HG03060 (cell line): ENCODE measurements at regions not wholly inside any gene's neighbourhood (a gene's known extent, or its start where the extent isn't known, plus 50 kb on each side); places are given as distances from the start of the nearest gene placed in this dataset.
"Not testable (repeated sequence)": the region's sequence is repeated elsewhere in the genome, so short reads cannot be mapped to it uniquely, and the experiment has no call there.

Experiments used
- ATAC-seq: cut with Tn5 transposase; IDR thresholded peaks from one replicate; pipeline ENCODE4 v1.9.1; 2021; ENCODE audit warnings: low read depth, moderate number of reproducible peaks; ENCODE audit not compliant: unreplicated experiment

DNA sequence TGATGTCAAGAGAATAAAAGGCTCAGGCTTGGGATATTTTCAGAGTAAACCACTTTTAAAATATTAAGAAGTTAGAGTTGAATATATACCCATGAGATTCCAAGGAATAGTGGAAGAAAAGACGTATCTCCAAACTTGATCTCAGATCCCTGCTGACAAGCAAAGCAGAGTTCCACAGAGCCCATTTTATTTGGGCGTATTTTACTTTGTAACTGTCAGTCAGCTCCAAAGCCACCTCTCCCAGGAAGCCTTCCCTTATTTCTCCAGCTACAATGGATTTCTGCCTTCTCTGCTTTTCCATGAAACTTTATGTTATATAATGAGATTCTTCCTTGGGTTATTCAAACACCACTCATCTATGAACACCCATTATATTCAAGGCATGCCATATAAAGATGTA lies 295.7 kb downstream of the FZD1 start:
- ATAC-seq, result no peak

DNA sequence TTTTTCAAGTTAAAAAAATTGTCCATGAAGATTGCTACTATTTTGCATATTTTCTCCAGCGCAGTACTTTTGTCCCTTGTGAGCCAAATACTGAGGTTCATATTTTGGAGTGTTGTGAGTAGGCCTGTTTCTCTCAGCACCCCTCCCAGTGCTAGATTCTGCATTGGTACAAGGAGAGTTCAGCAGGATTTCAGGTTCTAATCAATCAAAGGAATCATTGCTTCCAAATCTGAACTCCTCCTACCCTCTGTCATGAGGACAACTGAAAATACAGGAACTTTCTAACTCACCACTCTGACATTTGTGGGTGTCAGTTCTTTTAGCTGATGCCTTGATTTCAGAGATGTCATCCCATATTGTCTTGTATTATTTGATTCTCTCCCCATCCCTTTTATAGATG lies 299.9 kb downstream of the FZD1 start:
- ATAC-seq, result no peak

GRCh38 chr7:91564541-91564940 lies 300.3 kb downstream of the FZD1 start:
- no peak for ATAC-seq

DNA sequence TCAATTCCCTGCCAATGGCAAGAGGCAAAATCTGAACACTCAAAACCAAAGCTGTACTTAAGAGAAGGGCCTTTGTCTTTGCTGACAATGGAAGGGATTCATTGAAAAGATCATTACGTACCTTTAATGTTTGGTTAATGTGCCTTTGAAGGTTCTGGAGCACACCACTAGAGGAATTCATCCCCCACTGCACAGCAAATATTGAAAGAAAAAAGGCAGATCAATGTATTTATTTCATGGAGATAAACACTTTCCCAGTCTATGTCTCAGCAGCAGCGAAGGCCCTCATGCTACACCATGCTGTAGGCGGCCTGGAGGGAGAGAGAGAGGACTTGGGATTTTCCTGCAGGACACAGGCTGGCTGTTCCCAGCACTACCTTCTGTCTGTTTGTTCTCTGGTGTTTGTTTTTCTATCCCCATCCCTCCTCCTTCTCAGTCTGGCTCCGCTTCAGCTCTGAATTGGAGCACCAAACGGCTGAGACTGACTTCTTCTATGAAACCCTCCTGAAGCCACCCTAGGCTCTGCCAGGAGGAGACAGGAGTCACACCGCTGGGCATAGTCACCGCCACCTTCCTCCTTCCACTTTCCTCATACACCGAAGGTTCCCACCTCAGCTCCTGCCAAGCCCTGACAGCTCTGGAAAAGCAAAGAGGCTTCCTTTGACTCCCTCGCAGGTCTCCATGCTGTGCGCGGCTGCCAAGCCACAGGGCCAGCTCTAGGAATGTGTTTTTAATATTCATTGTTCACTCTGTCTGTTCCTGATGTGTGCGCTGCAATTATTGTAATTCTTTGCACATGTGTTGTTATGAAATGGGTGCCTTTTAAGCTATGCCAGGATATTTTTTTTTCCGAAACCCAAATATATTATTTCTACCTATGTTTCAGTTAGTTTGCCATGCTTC lies 301.5 kb downstream of the FZD1 start:
- ATAC-seq, result no peak

GRCh38 chr7:91566402-91566732 lies 302.1 kb downstream of the FZD1 start:
- ATAC-seq, result no peak

DNA sequence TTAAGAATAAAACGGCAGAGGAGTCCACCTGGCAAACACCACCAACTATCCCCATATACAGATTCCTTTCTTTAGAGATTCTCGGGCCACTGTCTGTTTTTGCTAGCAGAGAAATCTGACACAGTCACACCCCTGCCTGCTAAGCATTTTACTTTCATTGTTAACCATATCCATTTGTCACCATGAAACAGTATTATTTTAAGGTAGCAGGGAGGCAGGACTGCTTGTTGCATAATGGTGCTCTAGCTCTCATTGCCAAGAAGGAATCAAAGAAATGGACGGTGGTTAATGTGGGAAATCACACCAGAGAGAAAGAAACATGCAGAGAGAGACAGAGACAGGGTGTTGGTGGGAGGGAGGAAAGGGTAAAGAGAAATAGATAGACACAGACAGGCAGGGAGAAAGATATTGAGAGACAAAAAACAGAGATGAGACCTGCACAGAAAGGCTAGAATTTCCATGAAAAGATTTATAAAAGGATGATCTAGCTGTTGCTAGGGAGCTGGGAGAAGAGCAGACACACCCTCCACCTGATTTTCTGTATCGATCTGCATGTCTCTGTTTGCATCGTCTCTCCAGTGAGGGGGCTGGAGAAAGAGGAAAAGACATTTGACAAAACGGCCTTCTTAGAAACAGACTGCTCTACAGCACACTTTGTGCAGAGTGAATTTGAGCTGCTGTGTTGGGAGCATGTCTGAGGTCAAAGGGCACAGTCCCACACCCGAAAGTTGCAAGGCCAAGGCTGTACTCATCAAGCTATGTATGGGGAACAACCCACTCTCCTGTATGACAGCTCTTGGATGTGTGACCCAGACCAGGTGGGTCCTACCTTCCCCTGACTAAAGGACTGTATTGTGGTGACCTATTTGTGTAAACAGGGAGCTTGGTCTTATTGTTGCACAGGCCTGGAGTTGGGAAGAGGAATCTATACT lies 303.1 kb downstream of the FZD1 start:
- no peak for ATAC-seq

- ATAC-seq, result no peak
These were observed 303.9 kb downstream of the FZD1 start for GRCh38 chr7:91568138-91568537.

DNA sequence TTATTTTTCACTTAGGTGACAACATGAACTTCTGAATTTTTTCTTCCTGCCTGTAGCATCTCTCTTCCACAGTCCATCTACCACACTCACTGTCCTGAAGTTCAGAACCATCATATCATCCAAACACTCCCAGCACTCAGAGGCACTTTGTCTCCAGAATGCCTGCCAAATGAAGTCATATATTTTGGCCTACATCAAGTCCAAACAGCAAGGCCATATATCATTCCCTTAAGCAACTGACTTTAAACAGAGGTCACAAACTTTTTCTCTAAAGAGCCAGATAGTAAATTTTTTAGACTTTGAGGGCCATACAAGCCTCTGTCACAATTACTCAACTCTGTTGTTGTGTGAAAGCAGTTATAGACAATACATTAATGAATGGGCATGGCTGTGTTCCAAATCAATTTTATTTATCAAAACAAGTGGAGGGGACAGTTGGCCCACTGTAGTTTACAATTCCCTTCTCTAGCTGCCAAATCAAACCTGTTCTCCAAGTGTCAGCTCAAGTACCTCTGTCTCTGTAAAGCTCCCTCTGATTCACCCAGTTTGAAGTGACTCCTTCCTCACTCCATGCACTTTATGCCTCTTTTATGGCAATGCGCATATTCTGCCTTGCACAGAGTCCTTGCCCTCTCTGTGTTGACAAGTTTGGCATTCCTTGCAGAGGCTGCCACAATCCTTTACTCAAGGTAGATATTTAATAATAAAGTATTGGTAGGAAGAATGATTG lies 305.7 kb downstream of the FZD1 start:
- no peak for ATAC-seq

DNA sequence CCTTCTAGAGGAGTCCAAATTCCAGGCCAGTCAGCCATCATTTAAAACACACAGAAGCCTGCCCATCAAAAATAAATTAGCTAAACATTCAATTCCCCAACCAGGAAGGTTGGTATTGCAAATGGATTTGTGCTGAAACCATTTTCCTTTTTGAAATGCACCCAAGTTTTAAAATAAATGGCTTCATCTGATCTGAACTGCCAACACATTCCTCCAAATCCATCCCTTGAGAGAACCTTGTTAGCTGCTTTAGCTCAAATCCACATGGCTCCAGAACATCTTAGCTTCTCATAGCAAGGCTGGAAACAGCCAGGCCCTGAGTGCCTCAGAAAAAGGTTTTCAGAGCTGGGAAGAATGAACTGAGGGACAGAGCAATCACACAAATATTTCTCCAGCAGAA lies 306.3 kb downstream of the FZD1 start:
- no peak for ATAC-seq

DNA sequence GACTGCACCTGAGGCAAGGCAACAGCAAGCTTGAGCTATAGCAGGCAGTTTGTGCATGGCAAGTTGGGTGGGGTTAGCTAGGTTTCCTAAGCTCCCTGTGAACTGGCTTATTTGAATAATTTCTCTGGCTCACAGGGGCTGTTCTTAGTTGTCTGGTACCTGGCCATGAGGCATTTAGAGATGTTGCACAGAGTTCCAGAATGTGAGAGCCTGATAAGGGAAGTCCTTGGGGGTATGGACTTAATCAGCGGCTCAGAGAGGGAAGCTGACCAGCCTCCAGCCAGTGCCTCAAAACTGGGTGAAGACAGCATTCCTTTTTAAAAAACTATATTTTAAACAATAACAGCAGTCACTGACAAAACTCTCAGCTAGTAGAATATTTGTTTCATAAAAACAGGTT lies 307.4 kb downstream of the FZD1 start:
- no peak for ATAC-seq

DNA sequence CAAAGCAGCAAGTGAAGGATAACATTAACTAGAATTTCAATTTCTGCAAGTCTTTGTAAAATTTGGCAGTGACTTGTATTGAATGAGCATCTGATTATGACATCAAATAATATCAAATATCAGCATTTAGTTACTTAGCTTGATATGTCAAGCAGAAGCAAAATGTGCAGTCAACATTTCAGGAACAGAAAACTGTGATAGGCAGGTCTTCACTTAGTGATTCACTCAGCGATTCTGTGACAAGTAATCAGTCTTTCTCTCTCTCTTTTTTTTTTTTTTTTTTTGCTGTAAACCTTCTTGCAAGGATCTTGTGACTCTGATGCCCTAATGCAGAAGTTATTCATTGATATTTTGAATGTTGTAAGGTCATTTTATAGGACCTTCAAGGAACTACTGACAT lies 307.1 kb downstream of the MTERF1 start:
- ATAC-seq, result no peak

DNA sequence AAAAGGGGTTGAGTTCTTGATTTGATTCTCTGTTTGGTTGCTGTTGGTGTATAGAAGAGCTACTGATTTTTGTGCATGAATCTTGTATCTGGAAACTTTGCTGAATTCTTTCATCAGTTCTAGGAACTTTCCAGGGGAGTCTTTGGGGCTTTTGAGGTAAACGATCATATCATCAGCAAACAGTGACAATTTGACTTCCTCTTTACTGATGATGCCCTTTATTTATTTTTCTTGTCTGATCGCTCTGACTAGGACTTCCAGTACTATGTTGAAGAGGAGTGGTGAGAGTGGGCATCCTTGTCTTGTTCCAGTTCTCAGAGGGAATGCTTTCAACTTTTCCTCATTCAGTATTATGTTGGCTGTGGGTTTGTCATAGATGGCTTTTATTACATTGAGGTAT lies 304.0 kb downstream of the MTERF1 start:
- not testable (repeated sequence) for ATAC-seq

- no peak for ATAC-seq
These were observed 300.7 kb downstream of the MTERF1 start for GRCh38 chr7:91579837-91580236.

DNA sequence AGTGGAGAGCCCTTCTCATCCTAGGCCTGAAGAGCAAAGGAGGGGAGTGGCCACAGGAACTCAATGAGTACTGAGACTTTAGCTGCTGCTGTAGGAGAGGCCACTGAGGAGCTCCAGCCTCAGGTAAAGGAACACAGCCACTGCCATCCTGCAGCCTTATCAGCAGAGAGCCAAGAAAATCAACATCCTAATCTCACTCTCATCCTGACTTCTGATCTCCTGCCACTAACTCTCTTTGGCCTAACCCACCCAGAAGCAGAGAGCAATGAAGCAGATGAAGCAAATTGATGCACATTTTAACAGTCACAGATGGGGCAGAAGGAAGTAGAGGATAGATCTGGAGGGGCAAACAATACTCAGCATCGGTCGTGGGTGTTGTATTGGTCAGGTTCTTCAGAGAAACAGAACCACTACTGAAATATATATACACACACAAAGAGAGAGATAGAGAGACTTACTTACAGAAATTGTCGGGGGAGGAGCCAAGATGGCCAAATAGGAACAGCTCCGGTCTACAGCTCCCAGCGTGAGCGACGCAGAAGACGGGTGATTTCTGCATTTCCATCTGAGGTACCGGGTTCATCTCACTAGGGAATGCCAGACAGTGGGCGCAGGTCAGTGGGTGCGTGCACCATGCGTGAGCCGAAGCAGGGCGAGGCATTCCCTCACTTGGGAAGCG lies 297.6 kb downstream of the MTERF1 start:
- no peak for ATAC-seq

- no peak for ATAC-seq
These were observed 284.2 kb downstream of the MTERF1 start for GRCh38 chr7:91596287-91596686.

- ATAC-seq, result no peak
These were observed 281.7 kb downstream of the MTERF1 start for GRCh38 chr7:91598791-91599190.

- no peak for ATAC-seq
These were observed 280.4 kb downstream of the MTERF1 start for GRCh38 chr7:91600112-91600511.

DNA sequence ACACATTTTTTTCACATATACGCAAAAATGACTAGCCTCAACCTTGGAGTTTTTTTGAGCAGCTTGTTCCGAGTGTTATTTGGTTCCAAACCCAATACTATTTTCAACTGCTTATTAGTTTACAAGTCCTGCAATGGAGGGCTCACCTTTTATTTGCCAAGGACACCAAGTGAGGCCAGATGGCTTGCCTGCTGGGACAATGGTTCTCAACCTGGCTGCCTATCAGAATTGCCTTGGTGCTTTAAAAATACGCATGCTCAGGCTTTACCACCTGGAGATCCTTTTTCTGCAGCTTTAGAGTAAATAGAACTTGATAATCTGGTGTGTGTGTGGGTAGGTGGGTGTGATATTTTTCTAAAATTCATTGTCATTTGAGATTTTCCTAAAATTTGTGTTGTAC lies 276.8 kb downstream of the MTERF1 start:
- ATAC-seq, result no peak

DNA sequence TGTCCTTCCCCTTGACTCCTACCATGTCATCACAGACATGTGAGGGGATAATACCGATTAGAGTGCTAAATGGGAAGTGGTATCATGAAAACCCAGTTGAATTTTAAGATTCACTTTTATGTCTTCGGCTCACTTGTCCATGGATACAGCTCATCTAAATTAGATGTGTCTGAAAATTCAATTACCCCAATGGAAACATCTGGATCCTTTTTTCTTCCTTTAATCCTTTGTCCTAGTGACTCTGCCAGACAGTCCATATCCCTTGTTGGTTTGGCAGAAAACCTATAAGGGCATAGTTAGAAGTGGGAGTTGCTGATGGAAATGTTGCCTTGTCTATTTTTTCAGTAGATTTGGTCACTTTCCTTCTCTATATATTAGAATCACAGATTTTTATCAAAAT lies 271.9 kb downstream of the MTERF1 start:
- no peak for ATAC-seq

GRCh38 chr7:91609525-91609924 lies 271.0 kb downstream of the MTERF1 start:
- no peak for ATAC-seq
